Parathyroid adenoma (tissue), 2 donors: ENCODE measurements at regions not wholly inside any gene's neighbourhood (a gene's known extent, or its start where the extent isn't known, plus 50 kb on each side); places are given as distances from the start of the nearest gene placed in this dataset.

Source experiments
- H2AFZ ChIP-seq: fragments of 300-600 bp; sonication (generic); one replicate; pipeline ENCODE4 v1.7.0; 2017; ENCODE audit warnings: antibody characterized with exemption, mild to moderate bottlenecking
- H3K27ac ChIP-seq: fragments of 300-600 bp; sonication (generic); one replicate; pipeline ENCODE4 v1.7.0; 2017
- H3K27me3 ChIP-seq: fragments of 300-600 bp; sonication (generic); one replicate; pipeline ENCODE4 v1.7.0; 2017; ENCODE audit warnings: low read length; ENCODE audit not compliant: control insufficient read depth, insufficient read depth
- H3K36me3 ChIP-seq: fragments of 300-600 bp; sonication (generic); one replicate; pipeline ENCODE4 v1.7.0; 2017; ENCODE audit warnings: low read length; ENCODE audit not compliant: control insufficient read depth, insufficient read depth
- H3K4me1 ChIP-seq: fragments of 300-600 bp; sonication (generic); one replicate; pipeline ENCODE4 v1.7.0; 2017; ENCODE audit warnings: control low read depth
- H3K4me2 ChIP-seq: fragments of 300-600 bp; sonication (generic); one replicate; pipeline ENCODE4 v1.7.0; 2017; ENCODE audit warnings: low read length
- H3K4me3 ChIP-seq: fragments of 300-600 bp; sonication (generic); one replicate; pipeline ENCODE4 v1.7.0; 2017; ENCODE audit warnings: low read depth, low read length
- H3K79me2 ChIP-seq: fragments of 300-600 bp; sonication (generic); one replicate; pipeline ENCODE4 v1.7.0; 2017; ENCODE audit warnings: control low read depth
- H3K9ac ChIP-seq: fragments of 300-600 bp; sonication (generic); one replicate; pipeline ENCODE4 v1.7.0; 2017; ENCODE audit warnings: mild to moderate bottlenecking
- H3K9me3 ChIP-seq: fragments of 300-600 bp; sonication (generic); one replicate; pipeline ENCODE4 v1.7.0; 2017; ENCODE audit warnings: low read length; ENCODE audit not compliant: control insufficient read depth
- CTCF ChIP-seq: fragments of 300-600 bp; sonication (generic); IDR thresholded peaks from one replicate; pipeline ENCODE4 v1.7.0; 2017; ENCODE audit warnings: antibody characterized with exemption, mild to moderate bottlenecking
- donor health status: primary hyperparathyroidism.

- Histone ChIP-seq H3K27me3 (no peaks in the 10 kb centered on the region), H3K4me3 (no peak overlapping the region), H3K79me2 (no peaks in the 10 kb centered on the region), H3K9ac (no peak overlapping the region), H3K4me2 (no peak overlapping the region), H3K27ac (peak overlapping the region; percentile 55), H3K9me3 (no peaks in the 10 kb centered on the region), H3K4me1 (peaks cover 4% of the 10 kb centered on the region), H3K36me3 (no peaks in the 10 kb centered on the region), H2AFZ (peak overlapping the region; percentile 19)
- TF ChIP-seq CTCF, result no peak
These were observed 94.4 kb upstream of the KIAA1217 start for GRCh38 chr10:24114556-24114955.

DNA sequence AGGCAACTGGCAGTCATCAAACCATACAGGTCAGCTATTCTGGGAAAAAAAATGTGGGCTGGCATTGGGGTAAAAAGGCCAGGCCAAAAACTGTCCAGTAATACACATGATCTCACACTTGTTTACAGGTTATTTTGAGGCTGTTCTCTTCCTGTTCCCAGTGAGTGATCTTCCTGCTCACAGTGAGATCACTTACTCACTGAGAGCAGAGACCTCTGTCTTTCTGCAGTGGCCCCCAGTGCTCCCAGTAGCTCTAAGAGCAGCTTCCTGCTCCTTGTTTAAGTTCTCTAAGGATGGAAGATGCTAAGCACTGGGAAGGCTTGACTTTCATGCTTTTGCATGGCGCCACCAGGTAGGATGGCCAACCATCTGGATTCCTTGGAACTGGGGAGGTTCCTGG is 93.5 kb upstream of the KIAA1217 start:
- Histone ChIP-seq H3K9me3 (no peaks in the 10 kb centered on the region), H3K4me1 (peaks cover 4% of the 10 kb centered on the region), H3K27ac (peak overlapping the region; percentile 55), H3K79me2 (no peaks in the 10 kb centered on the region), H3K9ac (no peak overlapping the region), H3K36me3 (no peaks in the 10 kb centered on the region), H3K4me3 (no peak overlapping the region), H3K4me2 (no peak overlapping the region), H3K27me3 (no peaks in the 10 kb centered on the region), H2AFZ (peak overlapping the region; percentile 19)
- no peak for TF ChIP-seq CTCF

DNA sequence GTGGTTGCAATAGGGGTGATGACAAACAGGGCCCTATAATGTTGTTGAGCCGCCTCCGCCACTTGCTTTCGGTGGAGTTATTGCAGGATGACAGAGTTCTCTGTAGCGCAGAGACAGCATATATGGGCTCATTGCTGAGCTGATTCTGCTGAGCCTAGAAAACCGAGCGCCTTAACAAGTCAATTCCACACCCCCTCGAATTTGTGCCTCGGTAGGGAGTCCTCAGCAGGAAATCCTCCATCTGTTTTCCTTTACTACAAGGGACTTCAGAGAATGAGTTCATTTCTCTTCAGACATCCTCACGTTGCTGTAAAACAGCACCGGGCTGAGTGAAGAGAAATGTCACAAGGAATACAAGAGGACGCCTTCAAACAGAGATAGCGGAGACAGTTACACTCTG is 90.7 kb upstream of the KIAA1217 start:
- Histone ChIP-seq H3K9me3 (no peaks in the 10 kb centered on the region), H3K79me2 (no peaks in the 10 kb centered on the region), H2AFZ (peak overlapping the region; percentile 53), H3K4me2 (peak overlapping the region; percentile 39), H3K36me3 (no peaks in the 10 kb centered on the region), H3K4me3 (peak overlapping the region; percentile 60), H3K27ac (peak overlapping the region; percentile 0), H3K9ac (no peak overlapping the region), H3K27me3 (no peaks in the 10 kb centered on the region), H3K4me1 (peaks cover 4% of the 10 kb centered on the region)
- no peak for TF ChIP-seq CTCF

GRCh38 chr10:24119896-24120295 is 89.0 kb upstream of the KIAA1217 start:
- H3K27ac ChIP-seq, result peak overlapping the region; percentile 0
- H3K9me3 ChIP-seq, result no peaks in the 10 kb centered on the region
- TF ChIP-seq CTCF, result no peak
- H3K9ac ChIP-seq, result no peak overlapping the region
- H3K4me3 ChIP-seq, result peak overlapping the region; percentile 60
- H3K36me3 ChIP-seq, result no peaks in the 10 kb centered on the region
- no peaks in the 10 kb centered on the region for H3K27me3 ChIP-seq
- no peaks in the 10 kb centered on the region for H3K79me2 ChIP-seq
- peak overlapping the region; percentile 39 for H3K4me2 ChIP-seq
- H2AFZ ChIP-seq, result peak overlapping the region; percentile 6
- H3K4me1 ChIP-seq, result peaks cover 2% of the 10 kb centered on the region

- Histone ChIP-seq H3K4me3 (peak overlapping the region; percentile 60), H3K27me3 (no peaks in the 10 kb centered on the region), H3K36me3 (no peaks in the 10 kb centered on the region), H2AFZ (no peak overlapping the region), H3K4me2 (peak overlapping the region; percentile 39), H3K79me2 (no peaks in the 10 kb centered on the region), H3K9me3 (no peaks in the 10 kb centered on the region), H3K27ac (no peak overlapping the region), H3K4me1 (no peaks in the 10 kb centered on the region), H3K9ac (no peak overlapping the region)
- TF ChIP-seq CTCF, result no peak
These were observed 88.3 kb upstream of the KIAA1217 start for GRCh38 chr10:24120646-24121045.
